ENCODE measurements at regions not wholly inside any gene's neighbourhood (a gene's known extent, or its start where the extent isn't known, plus 50 kb on each side); places are given as distances from the start of the nearest gene placed in this dataset.

GRCh38 chr9:1939466-1939865 is 75.7 kb upstream of the SMARCA2 start:
- peaks cover 0 to 5% (median 0%) of the 10 kb centered on the region in 7 donors for H3K9me3 Mint-ChIP-seq
- intact Hi-C loops (cut with micrococcal nuclease): no loop called here
- Histone ChIP-seq H3K27ac (ENCODE audit: low read depth in 1 of 2, low read length in 2 of 2) (no peak overlapping the region), H3K27me3 (ENCODE audit: control insufficient read depth in 2 of 2, insufficient read depth in 2 of 2, low read length in 2 of 2) (no peaks in the 10 kb centered on the region), H3K4me3 (replicated peaks in 1 of 3; ENCODE audit: low read depth in 2 of 3, low read length in 3 of 3) (no peak overlapping the region), H2AFZ (ENCODE audit: insufficient read depth, low read depth, low read length, poor library complexity, severe bottlenecking) (no peak overlapping the region), H3K9me3 (replicated peaks in 1 of 2; ENCODE audit: control insufficient read depth in 1 of 2, insufficient read depth in 1 of 2, low read length in 2 of 2) (no peaks in the 10 kb centered on the region), H3K79me2 (ENCODE audit: insufficient read depth, low read length) (no peaks in the 10 kb centered on the region), H3K4me2 (replicated peaks; ENCODE audit: extremely low read depth, low read length, poor library complexity, severe bottlenecking) (no peak overlapping the region), H3K36me3 (replicated peaks in 1 of 2; ENCODE audit: control insufficient read depth in 1 of 2, insufficient read depth in 2 of 2, low read length in 2 of 2) (no peaks in the 10 kb centered on the region), H3K4me1 (ENCODE audit: control insufficient read depth in 1 of 2, insufficient read depth in 2 of 2, low read length in 2 of 2) (no peaks in the 10 kb centered on the region), H4K20me1 (ENCODE audit: insufficient read depth, low read length) (no peaks in the 10 kb centered on the region), H3K9ac (ENCODE audit: insufficient read depth, low read length, poor library complexity, severe bottlenecking) (no peak overlapping the region)
- peaks cover 1 to 3% (median 2%) of the 10 kb centered on the region in 3 donors for H3K27me3 Mint-ChIP-seq (ENCODE audit: low read depth in 3 of 3)
- no CpG with 5 or more reads among the region's 1 CpG for WGBS (ENCODE audit: insufficient coverage)
- H3K4me1 Mint-ChIP-seq: no peaks in the 10 kb centered on the region
- no peak for DNase-seq
- no peaks in the 10 kb centered on the region for H3K36me3 Mint-ChIP-seq
- no peak overlapping the region for H3K4me3 Mint-ChIP-seq
- peak overlapping the region in 1 of 7 donors; percentile 57 for H3K27ac Mint-ChIP-seq
- TF ChIP-seq CTCF (IDR thresholded peaks at IDR 0.05): no peak

- H3K79me2 ChIP-seq (ENCODE audit: insufficient read depth, low read length): no peaks in the 10 kb centered on the region
- no peak for DNase-seq
- H2AFZ ChIP-seq (ENCODE audit: insufficient read depth, low read depth, low read length, poor library complexity, severe bottlenecking): no peak overlapping the region
- H3K27ac ChIP-seq (ENCODE audit: low read depth in 1 of 2, low read length in 2 of 2): no peak overlapping the region
- Mint-ChIP-seq H3K9me3 (peaks cover 0 to 5% (median 0%) of the 10 kb centered on the region in 7 donors), H3K4me3 (no peak overlapping the region), H3K4me1 (no peaks in the 10 kb centered on the region), H3K27me3 (ENCODE audit: low read depth in 3 of 3) (peaks cover 1 to 3% (median 2%) of the 10 kb centered on the region in 3 donors), H3K36me3 (no peaks in the 10 kb centered on the region), H3K27ac (no peak overlapping the region)
- H4K20me1 ChIP-seq (ENCODE audit: insufficient read depth, low read length): no peaks in the 10 kb centered on the region
- no peak overlapping the region for H3K4me3 ChIP-seq (replicated peaks in 1 of 3; ENCODE audit: low read depth in 2 of 3, low read length in 3 of 3)
- no peaks in the 10 kb centered on the region for H3K4me1 ChIP-seq (ENCODE audit: control insufficient read depth in 1 of 2, insufficient read depth in 2 of 2, low read length in 2 of 2)
- H3K27me3 ChIP-seq (ENCODE audit: control insufficient read depth in 2 of 2, insufficient read depth in 2 of 2, low read length in 2 of 2): no peaks in the 10 kb centered on the region
- no peaks in the 10 kb centered on the region for H3K36me3 ChIP-seq (replicated peaks in 1 of 2; ENCODE audit: control insufficient read depth in 1 of 2, insufficient read depth in 2 of 2, low read length in 2 of 2)
- intact Hi-C loops (cut with micrococcal nuclease): loop anchor here in 1 of 2 donors (10.0 kb wide), 1 partner anchor 145 kb away; no protein-coding TSS in a partner anchor
- 100% methylated on average over 1 of the region's 7 CpGs for WGBS (ENCODE audit: insufficient coverage)
- TF ChIP-seq CTCF (IDR thresholded peaks at IDR 0.05): peak; percentile 47
- no peaks in the 10 kb centered on the region for H3K9me3 ChIP-seq (replicated peaks in 1 of 2; ENCODE audit: control insufficient read depth in 1 of 2, insufficient read depth in 1 of 2, low read length in 2 of 2)
- H3K9ac ChIP-seq (ENCODE audit: insufficient read depth, low read length, poor library complexity, severe bottlenecking): no peak overlapping the region
- no peak overlapping the region for H3K4me2 ChIP-seq (replicated peaks; ENCODE audit: extremely low read depth, low read length, poor library complexity, severe bottlenecking)
These were observed 75.2 kb upstream of the SMARCA2 start for GRCh38 chr9:1939926-1940368.

All from CD14-positive monocyte (primary cell).